ENCODE measurements at regions not wholly inside any gene's neighbourhood (a gene's known extent, or its start where the extent isn't known, plus 50 kb on each side); places are given as distances from the start of the nearest gene placed in this dataset.

DNA sequence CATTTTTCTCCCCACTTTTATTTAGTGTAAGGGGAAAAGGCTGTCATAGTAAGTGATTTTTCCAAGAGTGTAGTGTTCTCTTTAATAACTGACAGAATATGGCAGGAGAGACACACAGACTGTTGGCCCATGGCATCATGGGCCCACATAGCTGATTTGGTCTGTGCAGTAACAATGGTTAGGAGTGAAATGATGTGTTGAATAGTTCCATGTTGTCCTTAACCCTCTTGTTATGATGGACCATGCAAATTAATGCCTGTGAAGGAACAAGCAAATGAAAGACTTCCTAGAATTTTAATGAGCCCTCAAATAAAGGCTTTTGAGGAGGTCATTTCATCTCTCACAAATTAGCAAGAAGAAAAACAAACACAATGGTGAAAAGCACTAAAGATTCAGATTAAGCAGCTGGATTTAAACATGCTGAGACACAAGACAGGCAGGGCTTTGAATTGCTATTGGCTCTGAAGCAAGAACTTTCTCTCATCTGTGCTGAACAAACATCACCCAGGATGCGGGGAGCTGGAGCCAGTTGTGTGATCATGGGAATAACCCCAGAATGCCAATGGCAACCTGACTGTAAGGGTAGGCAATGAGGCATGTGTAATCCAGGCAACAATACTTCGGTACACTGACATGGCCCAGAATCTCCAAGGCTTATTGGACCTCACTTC is 136.7 kb upstream of the VEPH1 start:
- Histone ChIP-seq H3K9ac (ENCODE audit: low read length) (no peak overlapping the region), H3K79me2 (ENCODE audit: insufficient read depth, low read length) (no peaks in the 10 kb centered on the region), H3K27me3 (ENCODE audit: insufficient read depth, low read length) (no peaks in the 10 kb centered on the region), H4K20me1 (ENCODE audit: insufficient read depth, low read length) (no peaks in the 10 kb centered on the region), H3K27ac (ENCODE audit: low read depth, low read length, poor library complexity, severe bottlenecking) (no peak overlapping the region), H3K9me3 (ENCODE audit: low read length) (no peaks in the 10 kb centered on the region), H3K36me3 (ENCODE audit: insufficient read depth, low read length) (no peaks in the 10 kb centered on the region), H3F3A (ENCODE audit: insufficient read depth, low read length) (no peaks in the 10 kb centered on the region), H3K4me3 (ENCODE audit: low read depth, low read length, poor library complexity, severe bottlenecking) (no peak overlapping the region), H3K9me2 (ENCODE audit: low read depth, low read length) (no peaks in the 10 kb centered on the region), H3K4me1 (ENCODE audit: insufficient read depth, low read length, severe bottlenecking) (no peaks in the 10 kb centered on the region), H2AFZ (ENCODE audit: low read length) (no peak overlapping the region), H3K4me2 (ENCODE audit: low read length) (no peak overlapping the region)
- no peak for TF ChIP-seq EZH2 (IDR thresholded peaks at IDR 0.05; ENCODE audit: borderline replicate concordance, low read length)
- TF ChIP-seq, protein P1, sequence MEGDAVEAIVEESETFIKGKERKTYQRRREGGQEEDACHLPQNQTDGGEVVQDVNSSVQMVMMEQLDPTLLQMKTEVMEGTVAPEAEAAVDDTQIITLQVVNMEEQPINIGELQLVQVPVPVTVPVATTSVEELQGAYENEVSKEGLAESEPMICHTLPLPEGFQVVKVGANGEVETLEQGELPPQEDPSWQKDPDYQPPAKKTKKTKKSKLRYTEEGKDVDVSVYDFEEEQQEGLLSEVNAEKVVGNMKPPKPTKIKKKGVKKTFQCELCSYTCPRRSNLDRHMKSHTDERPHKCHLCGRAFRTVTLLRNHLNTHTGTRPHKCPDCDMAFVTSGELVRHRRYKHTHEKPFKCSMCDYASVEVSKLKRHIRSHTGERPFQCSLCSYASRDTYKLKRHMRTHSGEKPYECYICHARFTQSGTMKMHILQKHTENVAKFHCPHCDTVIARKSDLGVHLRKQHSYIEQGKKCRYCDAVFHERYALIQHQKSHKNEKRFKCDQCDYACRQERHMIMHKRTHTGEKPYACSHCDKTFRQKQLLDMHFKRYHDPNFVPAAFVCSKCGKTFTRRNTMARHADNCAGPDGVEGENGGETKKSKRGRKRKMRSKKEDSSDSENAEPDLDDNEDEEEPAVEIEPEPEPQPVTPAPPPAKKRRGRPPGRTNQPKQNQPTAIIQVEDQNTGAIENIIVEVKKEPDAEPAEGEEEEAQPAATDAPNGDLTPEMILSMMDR (IDR thresholded peaks at IDR 0.05; ENCODE audit: low read length) = no peak

DNA sequence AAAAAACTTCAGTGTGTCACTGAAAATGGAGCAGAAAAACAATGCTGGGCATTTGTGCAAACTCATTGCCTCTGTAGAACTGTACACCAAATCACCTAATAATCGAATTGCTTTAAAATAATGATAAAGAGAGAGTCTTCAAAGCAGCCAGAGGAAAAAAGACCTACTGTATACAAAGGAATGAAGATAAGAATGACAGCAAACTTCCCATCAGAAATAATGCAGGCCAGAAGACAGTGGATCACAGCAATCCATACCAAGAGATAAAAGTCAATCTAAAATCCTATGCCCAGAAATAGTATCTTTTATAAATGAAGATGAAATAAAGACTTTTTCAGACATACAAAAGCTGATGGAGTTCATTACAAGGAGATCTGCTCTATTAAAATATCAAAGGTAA is 134.7 kb upstream of the VEPH1 start:
- no peaks in the 10 kb centered on the region for H3K4me1 ChIP-seq (ENCODE audit: insufficient read depth, low read length, severe bottlenecking)
- H3K9ac ChIP-seq (ENCODE audit: low read length) = no peak overlapping the region
- TF ChIP-seq EZH2 (IDR thresholded peaks at IDR 0.05; ENCODE audit: borderline replicate concordance, low read length) = no peak
- TF ChIP-seq, protein P1 (IDR thresholded peaks at IDR 0.05; ENCODE audit: low read length) = no peak
- H3K4me3 ChIP-seq (ENCODE audit: low read depth, low read length, poor library complexity, severe bottlenecking) = no peak overlapping the region
- H3K27me3 ChIP-seq (ENCODE audit: insufficient read depth, low read length) = no peaks in the 10 kb centered on the region
- no peaks in the 10 kb centered on the region for H3K9me3 ChIP-seq (ENCODE audit: low read length)
- no peaks in the 10 kb centered on the region for H3K79me2 ChIP-seq (ENCODE audit: insufficient read depth, low read length)
- no peak overlapping the region for H2AFZ ChIP-seq (ENCODE audit: low read length)
- H3K36me3 ChIP-seq (ENCODE audit: insufficient read depth, low read length) = no peaks in the 10 kb centered on the region
- H3F3A ChIP-seq (ENCODE audit: insufficient read depth, low read length) = no peaks in the 10 kb centered on the region
- H3K9me2 ChIP-seq (ENCODE audit: low read depth, low read length) = no peaks in the 10 kb centered on the region
- no peak overlapping the region for H3K27ac ChIP-seq (ENCODE audit: low read depth, low read length, poor library complexity, severe bottlenecking)
- no peaks in the 10 kb centered on the region for H4K20me1 ChIP-seq (ENCODE audit: insufficient read depth, low read length)
- no peak overlapping the region for H3K4me2 ChIP-seq (ENCODE audit: low read length)

DNA sequence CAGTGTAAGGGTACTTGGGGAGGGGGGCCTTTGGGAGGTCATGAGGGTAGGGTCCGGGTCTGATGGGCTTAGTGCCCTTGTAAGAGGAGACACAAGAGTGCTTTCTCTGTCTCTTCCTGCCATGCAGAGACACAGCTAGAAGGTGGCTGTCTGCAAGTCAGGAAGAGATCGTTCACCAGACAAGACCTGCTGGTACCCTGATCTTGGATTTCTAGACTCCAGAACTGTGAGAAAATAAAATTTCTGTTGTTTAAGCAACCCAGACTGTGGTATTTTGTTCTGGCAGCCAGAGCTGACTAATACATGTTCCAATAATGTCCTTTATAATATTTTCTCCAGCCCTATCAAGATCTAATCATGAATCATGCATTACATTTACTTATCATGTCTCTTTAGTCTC is 130.0 kb upstream of the VEPH1 start:
- H2AFZ ChIP-seq (ENCODE audit: low read length) = no peak overlapping the region
- no peaks in the 10 kb centered on the region for H3K27me3 ChIP-seq (ENCODE audit: insufficient read depth, low read length)
- no peaks in the 10 kb centered on the region for H3K9me3 ChIP-seq (ENCODE audit: low read length)
- H3F3A ChIP-seq (ENCODE audit: insufficient read depth, low read length) = no peaks in the 10 kb centered on the region
- no peak overlapping the region for H3K4me3 ChIP-seq (ENCODE audit: low read depth, low read length, poor library complexity, severe bottlenecking)
- H3K27ac ChIP-seq (ENCODE audit: low read depth, low read length, poor library complexity, severe bottlenecking) = no peak overlapping the region
- TF ChIP-seq, protein P1 (IDR thresholded peaks at IDR 0.05; ENCODE audit: low read length) = no peak
- TF ChIP-seq EZH2 (IDR thresholded peaks at IDR 0.05; ENCODE audit: borderline replicate concordance, low read length) = no peak
- H3K9ac ChIP-seq (ENCODE audit: low read length) = no peak overlapping the region
- no peaks in the 10 kb centered on the region for H4K20me1 ChIP-seq (ENCODE audit: insufficient read depth, low read length)
- H3K4me2 ChIP-seq (ENCODE audit: low read length) = no peak overlapping the region
- no peaks in the 10 kb centered on the region for H3K36me3 ChIP-seq (ENCODE audit: insufficient read depth, low read length)
- H3K4me1 ChIP-seq (ENCODE audit: insufficient read depth, low read length, severe bottlenecking) = no peaks in the 10 kb centered on the region
- no peaks in the 10 kb centered on the region for H3K79me2 ChIP-seq (ENCODE audit: insufficient read depth, low read length)
- H3K9me2 ChIP-seq (ENCODE audit: low read depth, low read length) = no peaks in the 10 kb centered on the region
